ENCODE measurements at regions not wholly inside any gene's neighbourhood (a gene's known extent, or its start where the extent isn't known, plus 50 kb on each side); places are given as distances from the start of the nearest gene placed in this dataset.

DNA sequence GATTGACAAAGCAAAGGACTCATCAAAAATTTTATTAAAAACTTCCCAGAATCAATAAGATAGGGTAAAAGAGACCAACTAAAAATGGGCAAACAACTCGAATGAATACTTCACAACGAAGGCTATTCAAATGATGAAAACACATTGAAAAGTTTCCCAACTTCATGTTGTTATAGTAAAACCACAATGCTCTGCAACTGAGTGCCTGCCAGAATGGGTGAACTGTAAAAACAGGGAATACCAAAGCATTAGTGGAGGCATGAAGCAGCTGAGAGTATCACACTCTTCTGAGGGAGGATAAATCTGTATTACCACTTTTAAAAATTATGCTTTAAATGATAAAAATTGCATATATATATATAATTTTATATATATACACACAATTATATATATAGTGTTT lies 1214.7 kb downstream of the SORCS3 start:
- TF ChIP-seq, protein P1, sequence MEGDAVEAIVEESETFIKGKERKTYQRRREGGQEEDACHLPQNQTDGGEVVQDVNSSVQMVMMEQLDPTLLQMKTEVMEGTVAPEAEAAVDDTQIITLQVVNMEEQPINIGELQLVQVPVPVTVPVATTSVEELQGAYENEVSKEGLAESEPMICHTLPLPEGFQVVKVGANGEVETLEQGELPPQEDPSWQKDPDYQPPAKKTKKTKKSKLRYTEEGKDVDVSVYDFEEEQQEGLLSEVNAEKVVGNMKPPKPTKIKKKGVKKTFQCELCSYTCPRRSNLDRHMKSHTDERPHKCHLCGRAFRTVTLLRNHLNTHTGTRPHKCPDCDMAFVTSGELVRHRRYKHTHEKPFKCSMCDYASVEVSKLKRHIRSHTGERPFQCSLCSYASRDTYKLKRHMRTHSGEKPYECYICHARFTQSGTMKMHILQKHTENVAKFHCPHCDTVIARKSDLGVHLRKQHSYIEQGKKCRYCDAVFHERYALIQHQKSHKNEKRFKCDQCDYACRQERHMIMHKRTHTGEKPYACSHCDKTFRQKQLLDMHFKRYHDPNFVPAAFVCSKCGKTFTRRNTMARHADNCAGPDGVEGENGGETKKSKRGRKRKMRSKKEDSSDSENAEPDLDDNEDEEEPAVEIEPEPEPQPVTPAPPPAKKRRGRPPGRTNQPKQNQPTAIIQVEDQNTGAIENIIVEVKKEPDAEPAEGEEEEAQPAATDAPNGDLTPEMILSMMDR (IDR thresholded peaks at IDR 0.05; ENCODE audit: low read depth, low read length, poor library complexity, severe bottlenecking), result no peak
- TF ChIP-seq EZH2phosphoT487 (IDR thresholded peaks at IDR 0.05; ENCODE audit: borderline replicate concordance, low read length), result no peak
